SW 1271 (cell line): ENCODE measurements at regions not wholly inside any gene's neighbourhood (a gene's known extent, or its start where the extent isn't known, plus 50 kb on each side); places are given as distances from the start of the nearest gene placed in this dataset.

Source experiments
- DNase-seq, 2 experiments: peaks; one replicate each; lab custom pipeline; 2025; lab: John Stamatoyannopoulos, UW

- DNase-seq, result no peak
These were observed 456.2 kb downstream of the BCL11A start for GRCh38 chr2:60097298-60097697.

- no peak for DNase-seq
These were observed 456.9 kb downstream of the BCL11A start for GRCh38 chr2:60096556-60096955.

GRCh38 chr2:60095903-60096302 lies 457.6 kb downstream of the BCL11A start:
- no peak for DNase-seq

- DNase-seq, result no peak
These were observed 458.1 kb downstream of the BCL11A start for GRCh38 chr2:60095202-60095815.

GRCh38 chr2:60094450-60094929 lies 459.0 kb downstream of the BCL11A start:
- no peak for DNase-seq

GRCh38 chr2:60092781-60093180 lies 460.7 kb downstream of the BCL11A start:
- DNase-seq, result no peak

- DNase-seq, result no peak
These were observed 461.6 kb downstream of the BCL11A start for GRCh38 chr2:60091894-60092293.

GRCh38 chr2:60091266-60091665 lies 462.2 kb downstream of the BCL11A start:
- no peak for DNase-seq

- DNase-seq, result no peak
These were observed 473.9 kb downstream of the BCL11A start for GRCh38 chr2:60079562-60079961.

GRCh38 chr2:60075048-60075447 lies 478.4 kb downstream of the BCL11A start:
- DNase-seq, result no peak

- DNase-seq, result no peak
These were observed 480.3 kb downstream of the BCL11A start for GRCh38 chr2:60073201-60073600.

GRCh38 chr2:60072609-60073008 lies 480.8 kb downstream of the BCL11A start:
- no peak for DNase-seq

- DNase-seq, result no peak
These were observed 482.0 kb downstream of the BCL11A start for GRCh38 chr2:60071490-60071831.

GRCh38 chr2:60070736-60071489 lies 482.5 kb downstream of the BCL11A start:
- DNase-seq, result no peak

GRCh38 chr2:60070196-60070595 lies 483.3 kb downstream of the BCL11A start:
- no peak for DNase-seq

GRCh38 chr2:60068755-60069154 lies 484.7 kb downstream of the BCL11A start:
- no peak for DNase-seq

- no peak for DNase-seq
These were observed 486.4 kb downstream of the BCL11A start for GRCh38 chr2:60067006-60067405.

- no peak for DNase-seq
These were observed 487.2 kb downstream of the BCL11A start for GRCh38 chr2:60066096-60066839.

GRCh38 chr2:60064687-60065389 lies 488.6 kb downstream of the BCL11A start:
- DNase-seq, result no peak

GRCh38 chr2:60058781-60059180 lies 494.7 kb downstream of the BCL11A start:
- no peak for DNase-seq

- no peak for DNase-seq
These were observed 498.7 kb downstream of the BCL11A start for GRCh38 chr2:60054571-60055340.

- DNase-seq, result no peak
These were observed 499.7 kb downstream of the BCL11A start for GRCh38 chr2:60053791-60054190.
